DOHH2 (cell line): ENCODE measurements at regions not wholly inside any gene's neighbourhood (a gene's known extent, or its start where the extent isn't known, plus 50 kb on each side); places are given as distances from the start of the nearest gene placed in this dataset.

Experiments used
- H3F3A ChIP-seq: fragments of 200-600 bp; sonication (generic), shearing (Covaris generic); 2 replicates; pipeline ENCODE4 v1.6.0; 2016; ENCODE audit warnings: antibody characterized with exemption, mild to moderate bottlenecking; ENCODE audit not compliant: control insufficient read depth, insufficient read depth
- H3K27ac ChIP-seq: fragments of 200-600 bp; sonication (generic); 2 replicates; pipeline ENCODE4 v1.5.1; 2014; ENCODE audit warnings: low read depth, mild to moderate bottlenecking, low read length, moderate library complexity
- H3K27me3 ChIP-seq: fragments of 200-600 bp; sonication (generic); 2 replicates; pipeline ENCODE4 v1.6.1; 2014; ENCODE audit warnings: mild to moderate bottlenecking, low read length, mixed read lengths; ENCODE audit not compliant: control insufficient read depth
- H3K36me3 ChIP-seq: fragments of 200-600 bp; sonication (generic); 2 replicates; pipeline ENCODE4 v1.6.1; 2014; ENCODE audit warnings: mild to moderate bottlenecking, low read length, moderate library complexity, mixed read lengths; ENCODE audit not compliant: control insufficient read depth
- H3K4me1 ChIP-seq: fragments of 200-600 bp; sonication (generic); 2 replicates; pipeline ENCODE4 v1.6.1; 2014; ENCODE audit warnings: mild to moderate bottlenecking, low read length, mixed read lengths; ENCODE audit not compliant: control insufficient read depth
- H3K4me2 ChIP-seq: fragments of 200-600 bp; sonication (generic); 2 replicates; pipeline ENCODE4 v1.6.0; 2014; ENCODE audit warnings: mild to moderate bottlenecking, low read length, moderate library complexity
- H3K4me3 ChIP-seq: fragments of 200-600 bp; sonication (generic); 2 replicates; pipeline ENCODE4 v1.5.1; 2014; ENCODE audit warnings: mild to moderate bottlenecking, low read length, mixed read lengths
- H3K79me2 ChIP-seq: fragments of 200-600 bp; sonication (generic); 2 replicates; pipeline ENCODE4 v1.6.1; 2014; ENCODE audit warnings: mild to moderate bottlenecking, low read length, mixed read lengths; ENCODE audit not compliant: control insufficient read depth
- H3K9me2 ChIP-seq: fragments of 200-600 bp; sonication (generic); replicated peaks from 2 replicates; pipeline ENCODE4 v1.6.1; 2014; ENCODE audit warnings: mild to moderate bottlenecking, low read length, mixed read lengths; ENCODE audit not compliant: control insufficient read depth
- H3K9me3 ChIP-seq: fragments of 200-600 bp; sonication (generic); 2 replicates; pipeline ENCODE4 v1.6.1; 2014; ENCODE audit warnings: antibody characterized with exemption, low read length, mixed read lengths; ENCODE audit not compliant: control insufficient read depth, insufficient read depth
- H4K20me1 ChIP-seq: fragments of 200-600 bp; sonication (generic); 2 replicates; pipeline ENCODE4 v1.6.0; 2014; ENCODE audit warnings: low read depth, mild to moderate bottlenecking, antibody characterized with exemption, low read length, moderate library complexity; ENCODE audit not compliant: control insufficient read depth, insufficient read depth
- EZH2phosphoT487 ChIP-seq: fragments of 200-600 bp; sonication (generic); IDR thresholded peaks from 2 replicates; pipeline ENCODE4 v1.6.1; 2017; ENCODE audit warnings: borderline replicate concordance, mild to moderate bottlenecking, antibody characterized with exemption, low read length, moderate library complexity, mixed read lengths
- TF ChIP-seq, protein P1 (sequence below): fragments of 200-600 bp; sonication (generic); IDR thresholded peaks from one replicate; pipeline ENCODE4 v1.5.1; 2014; ENCODE audit warnings: antibody characterized with exemption, mild to moderate bottlenecking, low read depth, low read length; ENCODE audit not compliant: poor library complexity, severe bottlenecking

DNA sequence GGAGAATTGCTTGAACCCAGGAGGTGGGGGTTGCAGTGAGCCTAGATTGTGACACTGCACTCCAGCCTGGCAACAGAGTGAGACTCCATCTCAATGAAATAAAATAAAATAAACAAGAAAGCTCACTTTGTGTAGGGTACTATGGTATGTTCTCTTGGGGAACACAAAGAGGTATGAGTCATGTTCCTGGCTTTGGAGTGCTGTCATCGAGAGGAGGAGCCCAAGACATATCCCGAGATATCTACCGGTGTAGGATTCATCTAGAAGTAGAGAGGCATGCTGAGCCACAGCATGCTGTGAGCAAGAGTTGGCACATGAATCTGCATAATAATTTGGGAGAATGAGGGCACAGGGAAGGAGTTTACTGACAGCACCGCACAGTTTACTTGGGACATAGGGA lies 244.9 kb upstream of the EPHA4 start:
- Histone ChIP-seq H3F3A (no peaks in the 10 kb centered on the region), H3K4me2 (no peak overlapping the region), H3K9me3 (no peaks in the 10 kb centered on the region), H4K20me1 (no peaks in the 10 kb centered on the region), H3K4me3 (no peak overlapping the region), H3K36me3 (no peaks in the 10 kb centered on the region), H3K4me1 (no peaks in the 10 kb centered on the region), H3K27ac (no peak overlapping the region), H3K79me2 (no peaks in the 10 kb centered on the region), H3K9me2 (no peaks in the 10 kb centered on the region), H3K27me3 (no peaks in the 10 kb centered on the region)
- TF ChIP-seq EZH2phosphoT487, result no peak
- TF ChIP-seq, protein P1, sequence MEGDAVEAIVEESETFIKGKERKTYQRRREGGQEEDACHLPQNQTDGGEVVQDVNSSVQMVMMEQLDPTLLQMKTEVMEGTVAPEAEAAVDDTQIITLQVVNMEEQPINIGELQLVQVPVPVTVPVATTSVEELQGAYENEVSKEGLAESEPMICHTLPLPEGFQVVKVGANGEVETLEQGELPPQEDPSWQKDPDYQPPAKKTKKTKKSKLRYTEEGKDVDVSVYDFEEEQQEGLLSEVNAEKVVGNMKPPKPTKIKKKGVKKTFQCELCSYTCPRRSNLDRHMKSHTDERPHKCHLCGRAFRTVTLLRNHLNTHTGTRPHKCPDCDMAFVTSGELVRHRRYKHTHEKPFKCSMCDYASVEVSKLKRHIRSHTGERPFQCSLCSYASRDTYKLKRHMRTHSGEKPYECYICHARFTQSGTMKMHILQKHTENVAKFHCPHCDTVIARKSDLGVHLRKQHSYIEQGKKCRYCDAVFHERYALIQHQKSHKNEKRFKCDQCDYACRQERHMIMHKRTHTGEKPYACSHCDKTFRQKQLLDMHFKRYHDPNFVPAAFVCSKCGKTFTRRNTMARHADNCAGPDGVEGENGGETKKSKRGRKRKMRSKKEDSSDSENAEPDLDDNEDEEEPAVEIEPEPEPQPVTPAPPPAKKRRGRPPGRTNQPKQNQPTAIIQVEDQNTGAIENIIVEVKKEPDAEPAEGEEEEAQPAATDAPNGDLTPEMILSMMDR, result no peak

DNA sequence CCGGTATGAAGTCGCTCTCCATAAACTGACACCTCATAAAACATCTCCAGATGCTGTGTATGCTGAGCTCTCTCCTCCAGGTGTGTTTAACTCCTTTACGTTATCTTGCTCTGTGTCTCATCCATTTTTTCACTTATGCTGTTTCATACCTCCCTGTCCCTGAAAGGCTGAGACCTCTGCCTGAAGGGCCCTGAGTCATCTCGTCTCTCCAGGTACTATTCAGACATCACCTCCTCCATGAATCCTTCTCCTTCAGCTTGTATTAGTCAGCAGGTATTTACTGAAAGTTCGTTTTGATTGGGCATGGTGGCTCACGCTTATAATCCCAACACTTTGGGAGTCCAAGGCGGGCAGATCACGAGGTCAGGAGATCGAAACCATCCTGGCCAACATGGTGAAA lies 244.5 kb upstream of the EPHA4 start:
- Histone ChIP-seq H4K20me1 (no peaks in the 10 kb centered on the region), H3F3A (no peaks in the 10 kb centered on the region), H3K4me1 (no peaks in the 10 kb centered on the region), H3K27ac (no peak overlapping the region), H3K27me3 (no peaks in the 10 kb centered on the region), H3K9me2 (no peaks in the 10 kb centered on the region), H3K36me3 (no peaks in the 10 kb centered on the region), H3K4me3 (no peak overlapping the region), H3K9me3 (no peaks in the 10 kb centered on the region), H3K4me2 (no peak overlapping the region), H3K79me2 (no peaks in the 10 kb centered on the region)
- TF ChIP-seq EZH2phosphoT487, result no peak
- TF ChIP-seq, protein P1, result no peak

DNA sequence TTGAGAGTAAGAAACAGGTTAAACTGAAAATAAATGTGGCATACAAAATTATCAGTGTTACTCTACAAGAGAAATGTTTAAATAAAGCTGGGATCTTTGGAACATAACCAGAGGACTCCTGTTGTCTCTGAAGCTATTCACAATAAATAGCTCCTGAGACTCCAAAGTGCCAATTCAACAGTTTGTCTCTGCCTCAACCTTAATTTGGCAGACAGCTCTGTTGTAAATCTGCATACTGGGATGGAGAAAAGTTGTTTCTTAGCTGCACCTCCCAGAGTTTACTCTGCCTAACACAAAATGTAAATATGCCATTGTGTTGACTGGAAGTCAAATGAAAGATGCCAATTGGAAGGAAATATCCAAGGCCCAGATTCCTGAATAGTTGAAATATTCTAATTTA lies 238.5 kb upstream of the EPHA4 start:
- Histone ChIP-seq H3K4me2 (no peak overlapping the region), H3K9me3 (no peaks in the 10 kb centered on the region), H3K36me3 (no peaks in the 10 kb centered on the region), H3K79me2 (no peaks in the 10 kb centered on the region), H3K4me3 (no peak overlapping the region), H3F3A (no peaks in the 10 kb centered on the region), H3K4me1 (no peaks in the 10 kb centered on the region), H3K9me2 (no peaks in the 10 kb centered on the region), H4K20me1 (no peaks in the 10 kb centered on the region), H3K27me3 (no peaks in the 10 kb centered on the region), H3K27ac (no peak overlapping the region)
- TF ChIP-seq EZH2phosphoT487, result no peak
- TF ChIP-seq, protein P1, result no peak

DNA sequence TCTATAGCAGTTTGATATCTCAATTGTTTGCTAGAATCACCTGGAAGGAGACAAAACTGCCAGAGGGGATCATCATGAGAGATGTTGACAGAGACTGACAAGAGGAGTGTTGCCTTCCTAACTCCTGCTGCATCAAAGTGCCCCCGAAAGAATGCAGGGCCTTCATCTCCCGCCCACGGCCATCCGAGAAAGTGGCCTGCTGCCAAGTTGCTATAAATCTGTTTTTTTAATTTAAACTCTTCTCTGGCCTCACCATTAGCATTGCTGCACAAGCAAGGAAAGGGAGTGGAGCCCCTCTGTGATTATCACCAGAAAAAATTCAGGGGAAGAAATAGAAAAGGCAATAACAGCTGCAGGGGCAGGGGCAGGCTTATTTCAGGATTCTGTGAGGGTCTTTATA lies 238.1 kb upstream of the EPHA4 start:
- H4K20me1 ChIP-seq, result no peaks in the 10 kb centered on the region
- no peaks in the 10 kb centered on the region for H3K27me3 ChIP-seq
- no peaks in the 10 kb centered on the region for H3K79me2 ChIP-seq
- H3K4me3 ChIP-seq, result no peak overlapping the region
- H3F3A ChIP-seq, result no peaks in the 10 kb centered on the region
- H3K4me2 ChIP-seq, result no peak overlapping the region
- H3K4me1 ChIP-seq, result no peaks in the 10 kb centered on the region
- no peaks in the 10 kb centered on the region for H3K9me3 ChIP-seq
- TF ChIP-seq EZH2phosphoT487, result no peak
- TF ChIP-seq, protein P1, result no peak
- no peaks in the 10 kb centered on the region for H3K36me3 ChIP-seq
- H3K27ac ChIP-seq, result no peak overlapping the region
- H3K9me2 ChIP-seq, result no peaks in the 10 kb centered on the region
